Ishikawa (cell line): ENCODE measurements at regions not wholly inside any gene's neighbourhood (a gene's known extent, or its start where the extent isn't known, plus 50 kb on each side); places are given as distances from the start of the nearest gene placed in this dataset.

Source experiments
- CEBPB ChIP-seq: IDR thresholded peaks from 2 replicates; pipeline ENCODE4 v1.6.1; 2012
- CREB1 ChIP-seq: IDR thresholded peaks from 2 replicates; pipeline ENCODE4 v1.6.1; 2012; ENCODE audit warnings: low read depth
- EGR1 ChIP-seq: IDR thresholded peaks from 2 replicates; pipeline ENCODE4 v1.6.1; 2012
- EP300 ChIP-seq: IDR thresholded peaks from 2 replicates; pipeline ENCODE4 v1.6.1; 2012; ENCODE audit warnings: borderline replicate concordance
- FOXM1 ChIP-seq: IDR thresholded peaks from 2 replicates; pipeline ENCODE4 v1.6.1; 2012; ENCODE audit warnings: low read depth, borderline replicate concordance
- MAX ChIP-seq: IDR thresholded peaks from 2 replicates; pipeline ENCODE4 v1.6.1; 2012
- NFIC ChIP-seq: IDR thresholded peaks from 2 replicates; pipeline ENCODE4 v1.6.1; 2012
- RAD21 ChIP-seq: IDR thresholded peaks from 2 replicates; pipeline ENCODE4 v1.6.1; 2012; ENCODE audit warnings: low read depth
- REST ChIP-seq: IDR thresholded peaks from 2 replicates; pipeline ENCODE4 v1.6.1; 2012; ENCODE audit warnings: low read depth, mild to moderate bottlenecking
- TAF1 ChIP-seq: IDR thresholded peaks from 2 replicates; pipeline ENCODE4 v1.6.1; 2012; ENCODE audit warnings: low read depth, mild to moderate bottlenecking
- TCF12 ChIP-seq: IDR thresholded peaks from 2 replicates; pipeline ENCODE4 v1.6.1; 2012; ENCODE audit warnings: low read depth
- TEAD4 ChIP-seq: IDR thresholded peaks from 2 replicates; pipeline ENCODE4 v1.6.1; 2012
- USF1 ChIP-seq: IDR thresholded peaks from 2 replicates; pipeline ENCODE4 v1.6.1; 2012
- YY1 ChIP-seq: IDR thresholded peaks from 2 replicates; pipeline ENCODE4 v1.6.1; 2012; ENCODE audit warnings: low read depth
- ZBTB7A ChIP-seq: IDR thresholded peaks from 2 replicates; pipeline ENCODE4 v1.6.1; 2012; ENCODE audit warnings: low read depth

- TF ChIP-seq USF1 = no peak
- no peak for TF ChIP-seq EP300
- TF ChIP-seq CEBPB = no peak
- no peak for TF ChIP-seq FOXM1
- no peak for TF ChIP-seq CREB1
- TF ChIP-seq TAF1 = no peak
- no peak for TF ChIP-seq YY1
- TF ChIP-seq MAX = no peak
- no peak for TF ChIP-seq RAD21
- no peak for TF ChIP-seq TCF12
- TF ChIP-seq EGR1 = no peak
- TF ChIP-seq NFIC = no peak
These were observed 324.2 kb downstream of the GBA3 start for GRCh38 chr4:23016981-23017380.

GRCh38 chr4:23015821-23016220 is 323.1 kb downstream of the GBA3 start:
- TF ChIP-seq REST (no peak), MAX (no peak), YY1 (no peak), EP300 (no peak), TAF1 (no peak), FOXM1 (no peak), TEAD4 (no peak), TCF12 (no peak), CEBPB (no peak), CREB1 (no peak), NFIC (no peak), ZBTB7A (no peak), EGR1 (no peak)

GRCh38 chr4:23009093-23009492 is 316.4 kb downstream of the GBA3 start:
- TF ChIP-seq CREB1 = no peak
- no peak for TF ChIP-seq FOXM1
- TF ChIP-seq NFIC = no peak
- TF ChIP-seq REST = no peak
- no peak for TF ChIP-seq USF1
- TF ChIP-seq EP300 = no peak
- no peak for TF ChIP-seq CEBPB
- no peak for TF ChIP-seq MAX
- no peak for TF ChIP-seq YY1

GRCh38 chr4:23006756-23007155 is 314.0 kb downstream of the GBA3 start:
- no peak for TF ChIP-seq ZBTB7A
- TF ChIP-seq CEBPB = no peak
- no peak for TF ChIP-seq CREB1
- TF ChIP-seq EGR1 = no peak
- TF ChIP-seq MAX = no peak
- TF ChIP-seq USF1 = no peak
- TF ChIP-seq EP300 = no peak
- TF ChIP-seq YY1 = no peak
- TF ChIP-seq NFIC = no peak
- TF ChIP-seq FOXM1 = no peak
- no peak for TF ChIP-seq RAD21
- no peak for TF ChIP-seq TEAD4

GRCh38 chr4:23005691-23006090 is 313.0 kb downstream of the GBA3 start:
- no peak for TF ChIP-seq CREB1
- no peak for TF ChIP-seq NFIC
- TF ChIP-seq MAX = no peak
- no peak for TF ChIP-seq ZBTB7A
- TF ChIP-seq USF1 = no peak
- TF ChIP-seq FOXM1 = no peak
- no peak for TF ChIP-seq TAF1
- TF ChIP-seq EP300 = no peak
- no peak for TF ChIP-seq RAD21
- TF ChIP-seq CEBPB = no peak
- TF ChIP-seq EGR1 = no peak
- TF ChIP-seq TCF12 = no peak
- no peak for TF ChIP-seq TEAD4
- TF ChIP-seq YY1 = no peak
- TF ChIP-seq REST = no peak
